ENCODE measurements at regions not wholly inside any gene's neighbourhood (a gene's known extent, or its start where the extent isn't known, plus 50 kb on each side); places are given as distances from the start of the nearest gene placed in this dataset.

- no peaks in the 10 kb centered on the region for H3K9me1 ChIP-seq (ENCODE audit: control insufficient read depth, extremely low read depth, insufficient read depth, low read length)
- H3K27me3 ChIP-seq (ENCODE audit: control insufficient read depth, extremely low read depth, insufficient read depth, low read length), result no peaks in the 10 kb centered on the region
- H2AFZ ChIP-seq (ENCODE audit: control insufficient read depth, low read length), result no peak overlapping the region
- H3K9ac ChIP-seq (ENCODE audit: control insufficient read depth, extremely low read depth, insufficient read depth, low read length), result no peak overlapping the region
- no peak overlapping the region for H3K4me3 ChIP-seq (ENCODE audit: control insufficient read depth in 2 of 3, extremely low read depth in 1 of 3, insufficient read depth in 2 of 3, low read depth in 1 of 3, low read length in 3 of 3)
- H3K9me3 ChIP-seq (ENCODE audit: control insufficient read depth, low read depth, low read length), result no peaks in the 10 kb centered on the region
- no peak for TF ChIP-seq EZH2 (IDR thresholded peaks at IDR 0.05; ENCODE audit: low read length)
- TF ChIP-seq, protein P1, sequence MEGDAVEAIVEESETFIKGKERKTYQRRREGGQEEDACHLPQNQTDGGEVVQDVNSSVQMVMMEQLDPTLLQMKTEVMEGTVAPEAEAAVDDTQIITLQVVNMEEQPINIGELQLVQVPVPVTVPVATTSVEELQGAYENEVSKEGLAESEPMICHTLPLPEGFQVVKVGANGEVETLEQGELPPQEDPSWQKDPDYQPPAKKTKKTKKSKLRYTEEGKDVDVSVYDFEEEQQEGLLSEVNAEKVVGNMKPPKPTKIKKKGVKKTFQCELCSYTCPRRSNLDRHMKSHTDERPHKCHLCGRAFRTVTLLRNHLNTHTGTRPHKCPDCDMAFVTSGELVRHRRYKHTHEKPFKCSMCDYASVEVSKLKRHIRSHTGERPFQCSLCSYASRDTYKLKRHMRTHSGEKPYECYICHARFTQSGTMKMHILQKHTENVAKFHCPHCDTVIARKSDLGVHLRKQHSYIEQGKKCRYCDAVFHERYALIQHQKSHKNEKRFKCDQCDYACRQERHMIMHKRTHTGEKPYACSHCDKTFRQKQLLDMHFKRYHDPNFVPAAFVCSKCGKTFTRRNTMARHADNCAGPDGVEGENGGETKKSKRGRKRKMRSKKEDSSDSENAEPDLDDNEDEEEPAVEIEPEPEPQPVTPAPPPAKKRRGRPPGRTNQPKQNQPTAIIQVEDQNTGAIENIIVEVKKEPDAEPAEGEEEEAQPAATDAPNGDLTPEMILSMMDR (optimal IDR thresholded peaks at IDR 0.05 in 1 of 3, IDR thresholded peaks at IDR 0.05 in 1 of 3, conservative IDR thresholded peaks at IDR 0.05 in 1 of 3; ENCODE audit: extremely low read depth in 1 of 3, insufficient read depth in 2 of 3, low read length in 3 of 3), result no peak
- dilution Hi-C loops (cut with MboI; ENCODE audit: extremely low pct_ligation_motif_present, low sequenced_read_pairs), result no loop called here
- no peak for FAIRE-seq
- H3K79me2 ChIP-seq (ENCODE audit: control insufficient read depth, insufficient read depth, low read length), result no peaks in the 10 kb centered on the region
- no peaks in the 10 kb centered on the region for H3K36me3 ChIP-seq (ENCODE audit: control insufficient read depth in 2 of 2, extremely low read depth in 1 of 2, insufficient read depth in 2 of 2, low read length in 2 of 2)
- no peak overlapping the region for H3K4me2 ChIP-seq (ENCODE audit: control insufficient read depth, extremely low read depth, insufficient read depth, low read depth, low read length)
- no peak for DNase-seq (ENCODE audit: low read depth, low spot score)
- no peak overlapping the region for H3K27ac ChIP-seq (ENCODE audit: control insufficient read depth, insufficient read depth, low read length)
- H3K4me1 ChIP-seq (ENCODE audit: control insufficient read depth, extremely low read depth, insufficient read depth, low read length), result peaks cover 13% of the 10 kb centered on the region
- H4K20me1 ChIP-seq (ENCODE audit: control insufficient read depth, extremely low read depth, insufficient read depth, low read length), result no peaks in the 10 kb centered on the region
Observed at GRCh38 chr1:9454494-9455066, 84.7 kb upstream of the SLC25A33 start.

DNA sequence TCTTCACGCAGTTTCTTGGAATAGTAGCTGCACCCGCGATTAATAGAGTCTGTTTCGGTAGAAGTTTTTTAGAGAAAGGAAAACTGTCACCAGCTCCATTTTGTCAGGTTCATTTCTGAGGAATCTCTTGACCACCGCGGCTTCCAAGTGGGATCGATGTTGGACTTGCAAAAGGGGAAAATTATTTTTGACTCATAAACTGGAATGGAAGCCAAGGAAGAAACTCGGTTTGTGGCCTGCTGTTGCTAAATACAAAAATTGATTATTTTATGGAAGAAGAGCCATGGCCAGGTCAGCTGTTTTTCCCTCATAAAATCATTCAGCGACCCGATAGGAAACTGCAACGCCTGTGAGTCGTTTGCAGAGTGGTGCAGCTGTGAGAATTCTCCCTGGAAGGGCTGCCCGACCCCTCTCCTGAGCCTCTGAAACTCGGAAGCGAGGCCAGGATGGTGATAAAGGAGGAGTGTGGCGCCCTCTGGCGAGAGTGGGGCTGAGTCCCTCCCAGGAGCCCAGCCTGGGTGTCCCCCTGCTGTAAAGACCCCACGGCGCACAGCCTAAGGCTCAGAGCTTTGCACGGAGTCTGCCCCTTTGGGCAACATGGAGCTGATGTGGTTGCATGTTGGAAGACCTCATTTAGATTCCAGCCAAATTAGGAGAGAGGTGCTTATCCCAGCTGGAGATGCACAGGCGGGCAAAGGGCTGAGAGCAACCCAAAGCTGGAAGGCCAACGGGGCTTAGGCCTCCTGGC is 83.6 kb upstream of the SLC25A33 start:
- dilution Hi-C loops (cut with MboI; ENCODE audit: extremely low pct_ligation_motif_present, low sequenced_read_pairs), result no loop called here
- Histone ChIP-seq H3K4me1 (ENCODE audit: control insufficient read depth, extremely low read depth, insufficient read depth, low read length) (peaks cover 2% of the 10 kb centered on the region), H3K9ac (ENCODE audit: control insufficient read depth, extremely low read depth, insufficient read depth, low read length) (no peak overlapping the region), H3K27ac (ENCODE audit: control insufficient read depth, insufficient read depth, low read length) (no peak overlapping the region), H3K79me2 (ENCODE audit: control insufficient read depth, insufficient read depth, low read length) (no peaks in the 10 kb centered on the region), H2AFZ (ENCODE audit: control insufficient read depth, low read length) (no peak overlapping the region), H3K4me2 (ENCODE audit: control insufficient read depth, extremely low read depth, insufficient read depth, low read depth, low read length) (no peak overlapping the region), H4K20me1 (ENCODE audit: control insufficient read depth, extremely low read depth, insufficient read depth, low read length) (no peaks in the 10 kb centered on the region), H3K9me1 (ENCODE audit: control insufficient read depth, extremely low read depth, insufficient read depth, low read length) (no peaks in the 10 kb centered on the region), H3K27me3 (ENCODE audit: control insufficient read depth, extremely low read depth, insufficient read depth, low read length) (no peaks in the 10 kb centered on the region), H3K4me3 (ENCODE audit: control insufficient read depth in 2 of 3, extremely low read depth in 1 of 3, insufficient read depth in 2 of 3, low read depth in 1 of 3, low read length in 3 of 3) (no peak overlapping the region), H3K36me3 (ENCODE audit: control insufficient read depth in 2 of 2, extremely low read depth in 1 of 2, insufficient read depth in 2 of 2, low read length in 2 of 2) (no peaks in the 10 kb centered on the region), H3K9me3 (ENCODE audit: control insufficient read depth, low read depth, low read length) (no peaks in the 10 kb centered on the region)
- FAIRE-seq (no peak), DNase-seq (ENCODE audit: low read depth, low spot score) (no peak)
- TF ChIP-seq, protein P1 (optimal IDR thresholded peaks at IDR 0.05 in 1 of 3, IDR thresholded peaks at IDR 0.05 in 1 of 3, conservative IDR thresholded peaks at IDR 0.05 in 1 of 3; ENCODE audit: extremely low read depth in 1 of 3, insufficient read depth in 2 of 3, low read length in 3 of 3), result peak; percentile 68 to 86 (median 85)
- TF ChIP-seq EZH2 (IDR thresholded peaks at IDR 0.05; ENCODE audit: low read length), result no peak

Data from keratinocyte (primary cell).